ENCODE measurements at regions not wholly inside any gene's neighbourhood (a gene's known extent, or its start where the extent isn't known, plus 50 kb on each side); places are given as distances from the start of the nearest gene placed in this dataset.
"Not testable (repeated sequence)": the region's sequence is repeated elsewhere in the genome, so short reads cannot be mapped to it uniquely, and the experiment has no call there.

DNA sequence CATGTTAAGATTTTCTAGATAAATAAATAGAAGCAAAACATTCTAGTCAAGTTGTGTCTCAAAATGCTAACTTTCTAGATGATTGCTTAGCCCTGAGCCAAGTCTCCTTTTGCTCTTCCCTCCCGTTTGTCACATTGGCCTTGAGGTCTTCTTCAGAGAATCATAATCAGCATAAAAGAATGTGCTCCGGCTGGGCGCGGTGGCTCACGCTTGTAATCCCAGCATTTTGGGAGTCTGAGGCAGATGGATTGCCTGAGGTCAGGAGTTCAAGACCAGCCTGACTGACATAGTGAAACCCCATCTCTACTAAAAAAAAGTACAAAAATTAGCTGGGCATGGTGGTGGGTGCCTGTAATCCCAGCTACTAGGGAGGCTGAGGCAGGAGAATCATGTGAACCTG, 182.3 kb downstream of the NRIP1 start:
- not testable (repeated sequence) for H3K36me3 ChIP-seq (ENCODE audit: control insufficient read depth, insufficient read depth, low read length); H3K9me3 ChIP-seq (ENCODE audit: control insufficient read depth, low read length); H3K4me1 ChIP-seq (ENCODE audit: control insufficient read depth, insufficient read depth, low read length); H3K27ac ChIP-seq (ENCODE audit: insufficient read depth, low read depth, low read length, poor library complexity, severe bottlenecking); H3K27me3 ChIP-seq (ENCODE audit: control insufficient read depth, insufficient read depth, low read length, poor library complexity, severe bottlenecking); H3K4me3 ChIP-seq (ENCODE audit: insufficient read depth, low read depth, low read length)
- 86 to 95% methylated on average over 5 of the region's 5 CpGs for WGBS, 2 experiments

- H3K4me3 ChIP-seq (ENCODE audit: insufficient read depth, low read depth, low read length) = no peak overlapping the region
- H3K27me3 ChIP-seq (ENCODE audit: control insufficient read depth, insufficient read depth, low read length, poor library complexity, severe bottlenecking) = no peaks in the 10 kb centered on the region
- H3K9me3 ChIP-seq (ENCODE audit: control insufficient read depth, low read length) = no peaks in the 10 kb centered on the region
- WGBS, 2 experiments = 100% methylated on average over 1 to 2 of the region's 2 CpGs
- H3K36me3 ChIP-seq (ENCODE audit: control insufficient read depth, insufficient read depth, low read length) = no peaks in the 10 kb centered on the region
- no peak overlapping the region for H3K27ac ChIP-seq (ENCODE audit: insufficient read depth, low read depth, low read length, poor library complexity, severe bottlenecking)
- no peaks in the 10 kb centered on the region for H3K4me1 ChIP-seq (ENCODE audit: control insufficient read depth, insufficient read depth, low read length)
Measured at GRCh38 chr21:14881863-14882499, 182.8 kb downstream of the NRIP1 start.

DNA sequence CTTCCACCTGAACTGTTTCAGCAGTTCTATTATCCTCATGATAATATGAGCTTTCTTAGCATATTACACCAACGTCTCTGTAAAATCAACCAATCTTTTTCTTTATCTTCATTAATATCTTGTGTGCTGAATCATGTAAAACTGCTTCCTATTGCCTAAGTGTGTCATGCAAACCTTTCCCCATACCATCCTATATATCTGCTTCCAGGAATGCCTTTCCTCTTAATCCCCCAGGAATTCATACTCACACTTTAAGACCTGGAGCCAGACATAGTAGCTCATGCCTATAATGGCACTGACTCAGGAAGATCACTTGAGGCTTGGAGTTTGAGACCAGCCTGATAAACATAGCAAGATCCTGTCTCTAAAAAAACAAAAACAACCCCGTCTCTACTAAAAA, 183.9 kb downstream of the NRIP1 start:
- H3K27ac ChIP-seq (ENCODE audit: insufficient read depth, low read depth, low read length, poor library complexity, severe bottlenecking) = no peak overlapping the region
- H3K36me3 ChIP-seq (ENCODE audit: control insufficient read depth, insufficient read depth, low read length) = no peaks in the 10 kb centered on the region
- peaks cover 10% of the 10 kb centered on the region for H3K4me1 ChIP-seq (ENCODE audit: control insufficient read depth, insufficient read depth, low read length)
- no peaks in the 10 kb centered on the region for H3K9me3 ChIP-seq (ENCODE audit: control insufficient read depth, low read length)
- H3K27me3 ChIP-seq (ENCODE audit: control insufficient read depth, insufficient read depth, low read length, poor library complexity, severe bottlenecking) = no peaks in the 10 kb centered on the region
- 91 to 97% methylated on average over 2 of the region's 2 CpGs for WGBS, 2 experiments
- no peak overlapping the region for H3K4me3 ChIP-seq (ENCODE audit: insufficient read depth, low read depth, low read length)

DNA sequence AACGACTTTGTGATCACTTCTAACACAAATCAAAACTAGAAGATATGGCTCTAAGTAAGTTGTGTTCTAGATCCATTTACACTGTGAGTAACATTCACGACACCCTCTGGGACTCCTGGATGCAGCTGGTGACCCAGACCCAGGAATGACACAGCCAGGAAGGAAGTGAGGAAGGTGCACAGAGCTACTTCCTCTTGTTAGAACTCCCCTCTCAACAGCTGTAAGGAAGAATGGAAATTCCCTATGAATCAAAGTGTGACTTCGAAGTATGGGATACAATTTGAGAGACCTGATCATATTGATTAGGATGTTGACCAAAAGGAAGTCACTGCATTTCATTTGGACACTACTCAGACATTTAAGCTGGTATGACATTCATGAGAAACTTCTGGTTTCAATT, 185.3 kb downstream of the NRIP1 start:
- no peak overlapping the region for H3K4me3 ChIP-seq (ENCODE audit: insufficient read depth, low read depth, low read length)
- no peaks in the 10 kb centered on the region for H3K9me3 ChIP-seq (ENCODE audit: control insufficient read depth, low read length)
- WGBS, 2 experiments = 87 to 95% methylated on average over 3 of the region's 3 CpGs

GRCh38 chr21:14878971-14879370, 185.8 kb downstream of the NRIP1 start:
- WGBS, 2 experiments = 85 to 95% methylated on average over 4 to 5 of the region's 5 CpGs
- Histone ChIP-seq H3K27ac (ENCODE audit: insufficient read depth, low read depth, low read length, poor library complexity, severe bottlenecking) (no peak overlapping the region), H3K4me1 (ENCODE audit: control insufficient read depth, insufficient read depth, low read length) (peaks cover 14% of the 10 kb centered on the region), H3K27me3 (ENCODE audit: control insufficient read depth, insufficient read depth, low read length, poor library complexity, severe bottlenecking) (no peaks in the 10 kb centered on the region), H3K4me3 (ENCODE audit: insufficient read depth, low read depth, low read length) (no peak overlapping the region), H3K9me3 (ENCODE audit: control insufficient read depth, low read length) (no peaks in the 10 kb centered on the region), H3K36me3 (ENCODE audit: control insufficient read depth, insufficient read depth, low read length) (no peaks in the 10 kb centered on the region)

More for the DNA sequence above, 185.3 kb downstream of the NRIP1 start:
- Histone ChIP-seq H3K27ac (ENCODE audit: insufficient read depth, low read depth, low read length, poor library complexity, severe bottlenecking) (no peak overlapping the region), H3K36me3 (ENCODE audit: control insufficient read depth, insufficient read depth, low read length) (no peaks in the 10 kb centered on the region), H3K4me1 (ENCODE audit: control insufficient read depth, insufficient read depth, low read length) (peaks cover 14% of the 10 kb centered on the region), H3K27me3 (ENCODE audit: control insufficient read depth, insufficient read depth, low read length, poor library complexity, severe bottlenecking) (no peaks in the 10 kb centered on the region)

DNA sequence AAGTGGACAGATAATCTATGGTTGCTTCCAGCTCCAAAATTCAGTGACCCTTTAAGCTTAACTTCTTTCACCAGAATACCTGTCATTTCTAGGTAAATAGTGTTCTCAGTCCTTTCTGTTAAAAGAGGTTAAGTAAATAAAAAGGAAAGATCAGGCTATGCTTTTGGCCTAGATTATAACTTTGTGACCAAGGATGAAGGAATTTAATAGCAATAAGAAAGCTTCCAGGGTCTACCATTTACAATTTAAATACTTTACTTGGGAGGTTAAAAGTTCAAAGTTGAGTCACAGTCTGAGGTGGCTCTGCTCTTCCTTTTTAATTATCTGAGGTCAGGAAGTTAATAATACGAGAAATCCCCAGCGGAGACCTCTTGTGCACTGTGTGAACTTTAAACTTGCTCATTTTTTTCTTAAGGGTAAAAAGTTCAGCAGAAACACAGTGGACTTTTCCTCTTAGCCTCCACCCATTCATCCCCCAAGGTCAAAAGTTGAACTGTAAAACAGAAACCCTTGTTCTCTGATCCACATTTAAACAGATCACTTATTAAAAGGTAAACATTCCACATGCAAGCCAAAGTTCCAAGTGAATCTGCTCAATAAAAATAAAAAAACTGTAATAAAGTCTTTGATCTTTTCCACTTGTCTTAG, 187.1 kb downstream of the NRIP1 start:
- no peak overlapping the region for H3K4me3 ChIP-seq (ENCODE audit: insufficient read depth, low read depth, low read length)
- 90 to 91% methylated on average over 2 of the region's 2 CpGs for WGBS, 2 experiments
- no peak overlapping the region for H3K27ac ChIP-seq (ENCODE audit: insufficient read depth, low read depth, low read length, poor library complexity, severe bottlenecking)
- peaks cover 14% of the 10 kb centered on the region for H3K4me1 ChIP-seq (ENCODE audit: control insufficient read depth, insufficient read depth, low read length)
- H3K27me3 ChIP-seq (ENCODE audit: control insufficient read depth, insufficient read depth, low read length, poor library complexity, severe bottlenecking) = no peaks in the 10 kb centered on the region
- no peaks in the 10 kb centered on the region for H3K9me3 ChIP-seq (ENCODE audit: control insufficient read depth, low read length)
- no peaks in the 10 kb centered on the region for H3K36me3 ChIP-seq (ENCODE audit: control insufficient read depth, insufficient read depth, low read length)

- Histone ChIP-seq H3K9me3 (ENCODE audit: control insufficient read depth, low read length) (no peaks in the 10 kb centered on the region), H3K4me1 (ENCODE audit: control insufficient read depth, insufficient read depth, low read length) (peaks cover 14% of the 10 kb centered on the region), H3K4me3 (ENCODE audit: insufficient read depth, low read depth, low read length) (no peak overlapping the region), H3K27me3 (ENCODE audit: control insufficient read depth, insufficient read depth, low read length, poor library complexity, severe bottlenecking) (no peaks in the 10 kb centered on the region), H3K27ac (ENCODE audit: insufficient read depth, low read depth, low read length, poor library complexity, severe bottlenecking) (peak overlapping the region; percentile 55), H3K36me3 (ENCODE audit: control insufficient read depth, insufficient read depth, low read length) (no peaks in the 10 kb centered on the region)
- 67 to 76% methylated on average over 6 of the region's 6 CpGs for WGBS, 2 experiments
Measured at GRCh38 chr21:14876524-14876840, 188.3 kb downstream of the NRIP1 start.

- Histone ChIP-seq H3K9me3 (ENCODE audit: control insufficient read depth, low read length) (no peaks in the 10 kb centered on the region), H3K4me3 (ENCODE audit: insufficient read depth, low read depth, low read length) (no peak overlapping the region), H3K36me3 (ENCODE audit: control insufficient read depth, insufficient read depth, low read length) (no peaks in the 10 kb centered on the region), H3K4me1 (ENCODE audit: control insufficient read depth, insufficient read depth, low read length) (peaks cover 14% of the 10 kb centered on the region), H3K27ac (ENCODE audit: insufficient read depth, low read depth, low read length, poor library complexity, severe bottlenecking) (peak overlapping the region; percentile 55), H3K27me3 (ENCODE audit: control insufficient read depth, insufficient read depth, low read length, poor library complexity, severe bottlenecking) (no peaks in the 10 kb centered on the region)
- 79 to 84% methylated on average over 7 to 8 of the region's 8 CpGs for WGBS, 2 experiments
Measured at GRCh38 chr21:14875704-14876523, 188.9 kb downstream of the NRIP1 start.

DNA sequence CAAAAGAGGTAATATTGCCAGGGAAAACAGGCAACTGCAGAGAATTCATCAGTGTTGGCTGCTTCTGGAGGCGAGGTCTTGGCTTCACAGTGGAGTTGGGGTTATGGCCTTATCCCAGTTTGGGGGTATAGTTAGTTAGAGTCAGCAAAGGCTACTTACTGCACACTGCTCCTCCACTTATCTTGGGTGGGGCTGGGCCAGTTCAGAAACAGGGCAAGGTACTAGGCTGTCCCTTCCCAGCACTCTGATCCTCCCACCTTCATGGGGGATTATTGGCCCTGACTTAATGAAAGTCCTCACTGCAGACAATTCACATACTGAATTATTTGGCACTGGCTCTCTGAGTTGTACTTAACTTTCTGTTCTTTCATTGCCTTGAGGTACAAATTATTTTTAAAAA, 189.6 kb downstream of the NRIP1 start:
- Histone ChIP-seq H3K27me3 (ENCODE audit: control insufficient read depth, insufficient read depth, low read length, poor library complexity, severe bottlenecking) (no peaks in the 10 kb centered on the region), H3K9me3 (ENCODE audit: control insufficient read depth, low read length) (no peaks in the 10 kb centered on the region), H3K27ac (ENCODE audit: insufficient read depth, low read depth, low read length, poor library complexity, severe bottlenecking) (no peak overlapping the region), H3K4me1 (ENCODE audit: control insufficient read depth, insufficient read depth, low read length) (peaks cover 14% of the 10 kb centered on the region), H3K4me3 (ENCODE audit: insufficient read depth, low read depth, low read length) (no peak overlapping the region), H3K36me3 (ENCODE audit: control insufficient read depth, insufficient read depth, low read length) (no peaks in the 10 kb centered on the region)
- WGBS, 2 experiments = 100% methylated on average over 1 of the region's 1 CpG

DNA sequence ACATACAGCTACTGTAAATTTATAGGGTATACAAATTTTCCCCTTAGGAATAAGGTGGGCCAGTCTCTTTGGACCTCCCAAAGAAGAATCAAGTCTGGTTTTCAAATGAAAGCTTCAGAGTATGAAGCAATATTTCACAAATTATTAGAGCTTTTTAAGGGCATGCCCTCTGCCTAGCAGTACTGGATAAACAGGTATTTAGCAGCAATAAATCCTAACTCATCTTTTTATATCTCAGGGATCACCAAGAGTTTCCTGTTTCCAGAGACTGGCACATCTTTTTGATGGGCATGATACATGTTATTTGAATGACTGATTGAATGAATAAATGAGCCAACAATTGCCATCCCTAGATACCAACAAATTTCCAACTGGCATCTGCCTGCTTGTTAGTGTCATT, 190.4 kb downstream of the NRIP1 start:
- Histone ChIP-seq H3K27me3 (ENCODE audit: control insufficient read depth, insufficient read depth, low read length, poor library complexity, severe bottlenecking) (no peaks in the 10 kb centered on the region), H3K27ac (ENCODE audit: insufficient read depth, low read depth, low read length, poor library complexity, severe bottlenecking) (no peak overlapping the region), H3K4me1 (ENCODE audit: control insufficient read depth, insufficient read depth, low read length) (peaks cover 14% of the 10 kb centered on the region), H3K4me3 (ENCODE audit: insufficient read depth, low read depth, low read length) (no peak overlapping the region), H3K36me3 (ENCODE audit: control insufficient read depth, insufficient read depth, low read length) (no peaks in the 10 kb centered on the region), H3K9me3 (ENCODE audit: control insufficient read depth, low read length) (no peaks in the 10 kb centered on the region)

All from ectodermal cell (in vitro differentiated cells).